A673 (cell line): ENCODE measurements at regions not wholly inside any gene's neighbourhood (a gene's known extent, or its start where the extent isn't known, plus 50 kb on each side); places are given as distances from the start of the nearest gene placed in this dataset.

Experiments used
- CTCF ChIP-seq: fragments of 300-800, 200-600 bp; sonication (generic); conservative IDR thresholded peaks from 2 replicates; pipeline ENCODE4 v1.5.1; 2017; ENCODE audit warnings: low read depth, mild to moderate bottlenecking, antibody characterized with exemption, low read length, moderate library complexity, mixed read lengths
- EZH2 ChIP-seq: fragments of 200-600 bp; sonication (generic); IDR thresholded peaks from 2 replicates; pipeline ENCODE4 v1.6.1; 2017; ENCODE audit warnings: borderline replicate concordance, low read depth, mild to moderate bottlenecking, mixed read lengths, antibody characterized with exemption, low read length; ENCODE audit not compliant: poor library complexity, severe bottlenecking

GRCh38 chr11:116042146-116042545 is 537.9 kb upstream of the CADM1 start:
- TF ChIP-seq CTCF (no peak), EZH2 (no peak)
